ENCODE measurements at regions not wholly inside any gene's neighbourhood (a gene's known extent, or its start where the extent isn't known, plus 50 kb on each side); places are given as distances from the start of the nearest gene placed in this dataset.

GRCh38 chr11:119788911-119789560 is 60.0 kb upstream of the NECTIN1 start:
- FAIRE-seq, result no peak
- DNase-seq (ENCODE audit: insufficient read length, low spot score), result no peak
- no peak for TF ChIP-seq CTCF (IDR thresholded peaks at IDR 0.05; ENCODE audit: insufficient read depth, missing control alignments)

GRCh38 chr11:119788096-119788883 is 59.3 kb upstream of the NECTIN1 start:
- no peak for FAIRE-seq
- TF ChIP-seq CTCF (IDR thresholded peaks at IDR 0.05; ENCODE audit: insufficient read depth, missing control alignments), result no peak
- DNase-seq (ENCODE audit: insufficient read length, low spot score), result no peak

GRCh38 chr11:119787074-119787461 is 58.1 kb upstream of the NECTIN1 start:
- DNase-seq (ENCODE audit: insufficient read length, low spot score) (no peak), FAIRE-seq (no peak)
- no peak for TF ChIP-seq CTCF (IDR thresholded peaks at IDR 0.05; ENCODE audit: insufficient read depth, missing control alignments)

- DNase-seq (ENCODE audit: insufficient read length, low spot score), result no peak
- TF ChIP-seq CTCF (IDR thresholded peaks at IDR 0.05; ENCODE audit: insufficient read depth, missing control alignments), result no peak
- no peak for FAIRE-seq
Measured at GRCh38 chr11:119786431-119787073, 57.6 kb upstream of the NECTIN1 start.

GRCh38 chr11:119785131-119785530 is 56.1 kb upstream of the NECTIN1 start:
- no peak for TF ChIP-seq CTCF (IDR thresholded peaks at IDR 0.05; ENCODE audit: insufficient read depth, missing control alignments)
- no peak for DNase-seq (ENCODE audit: insufficient read length, low spot score)
- FAIRE-seq, result no peak

- TF ChIP-seq CTCF (IDR thresholded peaks at IDR 0.05; ENCODE audit: insufficient read depth, missing control alignments), result no peak
- FAIRE-seq, result no peak
- no peak for DNase-seq (ENCODE audit: insufficient read length, low spot score)
Measured at GRCh38 chr11:119784421-119784820, 55.4 kb upstream of the NECTIN1 start.

Measured in D721Med (cell line).